HEK293T (cell line): ENCODE measurements at regions not wholly inside any gene's neighbourhood (a gene's known extent, or its start where the extent isn't known, plus 50 kb on each side); places are given as distances from the start of the nearest gene placed in this dataset.

Experiments
- CTBP1 ChIP-seq: fragments of 450-650 bp; IDR thresholded peaks from 2 replicates; pipeline ENCODE4 v1.6.1; 2016; ENCODE audit warnings: borderline replicate concordance
- LEF1 ChIP-seq: fragments of 450-650 bp; IDR thresholded peaks from 2 replicates; pipeline ENCODE4 v1.6.1; 2017; ENCODE audit warnings: mild to moderate bottlenecking, borderline replicate concordance
- NFRKB ChIP-seq: fragments of 450-650 bp; IDR thresholded peaks from 2 replicates; pipeline ENCODE4 v1.6.1; 2016; ENCODE audit warnings: mild to moderate bottlenecking, moderate library complexity
- SP1 ChIP-seq: fragments of 450-650 bp; IDR thresholded peaks from 2 replicates; pipeline ENCODE4 v1.6.1; 2017

GRCh38 chr5:174911118-174911517 is 186.7 kb downstream of the MSX2 start:
- no peak for TF ChIP-seq CTBP1
- TF ChIP-seq NFRKB = no peak
- TF ChIP-seq SP1 = no peak
- TF ChIP-seq LEF1 = no peak
